GM18907 (cell line): ENCODE measurements at regions not wholly inside any gene's neighbourhood (a gene's known extent, or its start where the extent isn't known, plus 50 kb on each side); places are given as distances from the start of the nearest gene placed in this dataset.
"Not testable (repeated sequence)": the region's sequence is repeated elsewhere in the genome, so short reads cannot be mapped to it uniquely, and the experiment has no call there.

Source experiments
- ATAC-seq: cut with Tn5 transposase; IDR thresholded peaks from one replicate; pipeline ENCODE4 v1.9.1; 2021; ENCODE audit warnings: mild to moderate bottlenecking, moderate library complexity; ENCODE audit not compliant: unreplicated experiment

DNA sequence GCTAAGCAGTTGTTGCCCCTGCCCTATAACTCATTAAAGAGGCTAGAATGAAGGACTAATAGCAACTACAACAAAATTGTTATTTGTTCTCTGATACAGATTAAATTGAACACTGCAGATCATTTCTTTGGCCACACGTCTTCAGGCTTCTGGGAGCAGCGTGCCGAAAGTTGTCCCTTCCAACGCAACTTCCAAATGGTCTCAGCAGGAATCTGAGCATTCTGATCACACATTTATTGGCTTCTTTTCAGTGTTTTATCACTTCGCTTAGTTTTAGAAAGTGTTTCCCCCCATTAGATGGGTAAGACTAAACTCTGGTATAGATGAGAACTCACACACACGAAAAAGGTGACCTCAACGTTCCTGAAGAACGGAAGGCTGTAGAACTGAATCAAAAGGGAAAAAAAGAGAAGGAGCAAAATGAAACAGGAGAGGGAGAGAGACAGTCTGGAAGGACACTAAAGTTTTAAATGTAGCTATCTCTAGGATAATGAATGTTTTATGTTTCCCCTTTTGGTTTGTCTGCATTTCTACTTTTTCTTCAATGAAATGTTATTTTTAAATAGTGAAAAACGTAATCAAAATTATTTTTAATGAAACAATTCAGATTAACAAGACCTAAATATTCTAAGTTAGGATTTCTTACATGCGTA lies 336.5 kb downstream of the RRAGC start:
- ATAC-seq: no peak

DNA sequence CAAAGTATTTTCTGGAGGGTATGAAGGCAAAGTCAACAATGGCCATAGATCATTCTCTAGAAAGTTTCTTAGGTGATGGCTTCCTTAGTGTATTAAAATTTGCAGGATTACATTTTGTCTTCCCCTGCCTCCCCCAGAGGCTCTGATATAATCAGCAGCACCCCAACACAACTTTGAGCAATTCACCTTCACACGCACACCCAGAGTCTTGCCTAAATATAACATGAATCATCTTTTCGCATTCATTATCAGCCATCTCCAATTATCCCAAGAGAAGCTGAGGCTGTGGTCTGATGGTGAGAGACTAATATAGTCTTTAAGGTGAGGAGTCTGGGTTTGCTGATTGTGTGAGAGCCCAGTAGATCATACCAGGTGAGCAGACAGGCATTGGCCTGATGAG lies 343.0 kb downstream of the RRAGC start:
- ATAC-seq: no peak

- ATAC-seq: no peak
These were observed 346.8 kb downstream of the RRAGC start for GRCh38 chr1:38512789-38513188.

DNA sequence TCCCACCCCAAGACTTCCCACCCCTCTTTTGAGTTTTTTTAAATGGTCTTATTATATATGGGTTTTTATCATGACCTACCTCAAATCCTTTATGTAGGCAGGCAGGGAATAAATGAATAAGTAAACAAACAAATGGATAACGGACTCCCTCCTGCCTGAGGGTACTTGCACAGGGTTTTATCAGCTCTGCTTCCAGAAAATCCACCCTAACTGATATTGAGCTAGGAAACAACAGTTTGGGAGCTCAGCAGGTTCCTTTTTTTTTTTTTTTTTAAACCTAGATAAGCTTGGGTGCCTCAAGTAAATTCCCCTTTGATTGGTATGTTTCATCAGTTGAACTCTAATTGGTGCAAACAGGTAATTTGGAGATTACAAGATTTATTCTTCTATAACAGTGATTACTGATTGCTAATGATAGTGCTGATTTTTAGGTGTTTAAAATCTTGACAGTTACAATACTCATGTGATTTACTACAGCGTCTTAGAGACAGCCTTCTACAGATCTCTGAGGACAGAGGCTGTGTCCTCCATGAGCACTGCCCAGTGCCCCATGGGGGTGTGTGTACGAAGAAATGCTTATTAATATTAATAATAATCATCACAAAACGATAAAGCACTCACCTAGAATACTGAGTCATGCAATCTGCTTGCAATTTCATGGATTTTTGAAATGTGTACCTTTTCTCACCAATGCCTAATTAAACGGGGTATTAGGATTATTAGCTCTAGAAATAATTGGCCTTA lies 347.4 kb downstream of the RRAGC start:
- ATAC-seq: no peak

GRCh38 chr1:38508232-38508631 lies 351.3 kb downstream of the RRAGC start:
- ATAC-seq: no peak

GRCh38 chr1:38507563-38507962 lies 352.0 kb downstream of the RRAGC start:
- ATAC-seq: no peak

DNA sequence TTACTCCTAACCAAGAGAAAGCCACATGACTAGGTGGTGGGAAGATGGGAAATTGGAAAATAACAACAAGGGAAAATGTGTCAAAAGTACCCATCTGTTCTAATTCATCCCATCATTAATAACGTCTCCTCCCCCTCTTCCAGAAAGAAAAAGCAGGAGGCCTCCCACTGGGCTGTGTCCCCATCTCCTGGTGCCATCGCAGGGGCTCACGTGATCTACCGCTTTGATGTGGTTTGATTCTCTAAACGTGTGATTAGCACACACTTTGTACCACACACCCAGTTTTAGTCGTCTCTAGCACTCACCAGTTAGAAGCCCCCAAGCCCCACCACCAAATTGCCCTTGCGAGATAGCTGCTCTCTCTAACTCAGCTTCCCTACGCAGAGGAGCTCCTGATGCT lies 353.6 kb downstream of the RRAGC start:
- ATAC-seq: no peak

- no peak for ATAC-seq
These were observed 356.8 kb downstream of the RRAGC start for GRCh38 chr1:38502758-38503157.

- ATAC-seq: no peak
These were observed 358.7 kb downstream of the RRAGC start for GRCh38 chr1:38500891-38501290.

DNA sequence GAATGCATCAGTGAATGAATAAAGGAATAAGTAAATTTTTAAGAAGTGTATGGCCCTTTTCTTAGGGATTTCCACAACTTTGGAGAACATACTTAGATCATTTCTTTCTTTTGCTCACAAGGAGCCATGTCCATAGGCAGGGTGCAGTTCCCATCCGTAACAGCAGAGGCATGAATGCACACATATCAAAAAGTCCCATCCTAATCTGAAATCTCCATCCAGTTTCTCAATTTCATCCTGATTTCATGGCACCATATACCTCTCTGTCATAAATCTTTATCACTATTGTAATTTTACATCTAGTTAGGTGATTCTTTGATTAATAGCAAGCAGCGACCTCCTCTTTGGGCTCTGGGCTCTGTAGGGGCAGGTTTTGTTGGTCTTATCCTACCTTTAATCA lies 359.2 kb downstream of the RRAGC start:
- no peak for ATAC-seq

DNA sequence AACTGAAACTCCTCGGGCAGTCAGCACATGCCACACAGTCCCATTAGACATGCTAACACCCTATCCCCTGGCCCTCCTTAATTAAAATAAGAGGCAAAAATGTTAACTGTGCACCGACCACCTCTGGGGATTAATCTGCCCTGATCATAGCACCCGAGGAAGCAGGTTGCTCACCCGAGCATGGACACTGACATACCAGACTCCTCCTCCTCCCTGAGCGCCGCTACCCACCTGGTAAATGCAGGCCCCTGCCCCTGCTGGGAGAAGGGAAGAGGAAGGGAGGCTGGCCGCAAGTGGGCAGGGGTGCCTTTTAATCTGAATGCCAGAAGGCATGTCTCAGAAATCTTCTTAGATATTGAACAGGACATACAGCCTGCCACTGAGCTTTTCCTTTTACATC lies 360.9 kb downstream of the RRAGC start:
- ATAC-seq: no peak

DNA sequence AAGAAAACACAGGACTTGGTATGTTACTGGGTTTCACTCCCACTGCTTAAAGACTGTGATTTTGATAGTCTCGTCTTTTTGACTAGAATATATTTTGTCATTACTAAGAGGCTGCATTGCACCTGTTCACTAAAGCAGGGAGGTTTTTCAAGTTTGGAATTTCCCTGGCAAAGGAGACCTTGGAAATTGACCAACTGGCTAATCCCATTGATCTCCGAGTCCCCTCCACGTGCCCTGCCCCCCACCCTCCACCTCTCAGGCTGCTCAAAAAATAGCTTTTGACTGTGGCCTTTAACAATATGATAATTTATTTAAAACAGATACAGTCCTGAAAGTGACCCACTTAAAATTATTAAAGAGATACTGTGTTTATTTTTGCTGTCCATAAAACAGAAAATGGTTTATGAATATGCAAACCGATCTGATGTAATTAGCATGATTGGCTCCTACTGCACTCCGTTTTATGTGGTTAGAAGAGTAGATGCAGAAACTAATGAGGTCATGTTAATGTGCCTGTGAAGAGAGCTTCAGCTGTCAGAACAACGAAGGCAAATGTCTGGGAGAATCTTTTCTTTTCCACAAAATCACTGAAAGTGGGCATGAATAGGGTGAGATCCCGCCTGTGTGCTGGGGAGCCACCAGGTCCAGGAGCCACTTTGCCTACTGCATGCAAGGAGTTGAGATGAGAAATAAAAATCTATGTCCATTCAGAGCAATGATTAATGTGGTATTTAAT lies 361.5 kb downstream of the RRAGC start:
- no peak for ATAC-seq

DNA sequence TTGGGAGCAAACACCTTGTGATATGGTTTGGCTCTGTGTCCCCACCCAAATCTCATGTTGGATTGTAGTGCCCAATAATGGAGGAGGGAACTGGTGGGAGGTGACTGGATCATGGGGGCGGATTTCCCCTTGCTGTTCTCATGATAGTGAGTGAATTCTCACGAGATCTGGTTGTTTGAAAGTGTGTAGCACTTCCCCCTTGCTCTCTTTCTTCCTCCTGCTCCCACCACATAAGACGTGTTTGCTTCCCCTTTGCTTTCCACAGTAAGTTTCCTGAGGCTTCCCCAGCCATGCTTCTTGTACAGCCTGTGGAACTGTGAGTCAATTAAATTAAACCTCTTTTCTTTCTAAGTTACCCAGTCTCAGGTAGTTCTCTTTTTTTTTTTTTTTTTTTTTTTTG lies 366.3 kb downstream of the RRAGC start:
- ATAC-seq: not testable (repeated sequence)

GRCh38 chr1:38489844-38490270 lies 369.7 kb downstream of the RRAGC start:
- ATAC-seq: no peak

DNA sequence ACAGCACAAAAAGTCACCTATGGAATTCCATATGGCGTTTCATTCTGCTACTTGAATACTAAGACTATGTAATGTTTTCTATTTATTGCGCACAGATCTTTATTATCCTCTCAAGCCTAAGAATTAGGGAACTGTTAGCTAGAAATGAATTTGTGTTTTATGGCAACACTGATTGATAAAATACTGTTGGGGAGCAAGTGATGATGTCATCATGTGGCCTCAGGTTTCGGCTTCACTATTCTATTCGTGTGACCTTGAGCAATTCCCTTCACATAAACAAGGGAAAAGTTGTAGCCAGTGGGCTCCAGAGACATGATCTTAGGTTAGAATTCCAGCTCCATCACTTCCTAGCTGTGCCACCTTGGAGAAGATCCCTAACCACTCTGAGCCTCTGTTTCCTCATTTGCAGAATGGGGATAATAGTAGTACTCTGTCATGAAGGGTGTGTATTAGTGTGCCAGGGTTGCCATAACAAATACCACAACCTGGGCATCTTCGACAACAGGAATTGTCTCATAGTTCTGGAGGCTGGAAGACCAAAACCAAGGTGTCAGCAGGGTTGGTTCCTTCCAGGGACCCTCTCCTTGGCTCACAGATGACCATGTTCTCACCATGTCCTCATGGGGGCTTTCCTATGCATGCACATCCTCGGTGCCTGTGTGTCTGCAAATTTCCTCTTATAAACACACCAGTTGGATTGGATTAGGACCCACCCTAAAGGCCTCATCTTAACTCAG lies 371.2 kb downstream of the RRAGC start:
- no peak for ATAC-seq

DNA sequence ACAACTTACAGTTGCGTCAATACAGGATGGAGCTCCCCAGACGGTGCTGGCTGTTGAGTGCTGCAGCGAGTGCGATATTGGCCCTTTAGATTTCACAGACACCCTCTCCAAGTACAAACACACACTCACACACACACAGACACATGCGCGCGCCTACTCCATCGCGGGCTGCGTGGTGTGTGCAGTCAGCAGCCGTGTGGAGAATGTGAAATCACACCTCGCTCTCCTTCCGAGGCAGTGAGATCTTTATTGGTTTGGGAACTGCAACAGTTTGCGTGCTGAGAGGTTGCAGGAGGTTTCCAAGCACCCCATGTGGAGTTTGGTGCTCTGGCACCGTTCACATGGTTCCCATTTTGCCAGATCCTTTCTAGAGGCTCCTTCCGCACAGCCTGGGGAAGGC lies 372.2 kb downstream of the RRAGC start:
- no peak for ATAC-seq

GRCh38 chr1:38486085-38486484 lies 373.5 kb downstream of the RRAGC start:
- ATAC-seq: no peak

DNA sequence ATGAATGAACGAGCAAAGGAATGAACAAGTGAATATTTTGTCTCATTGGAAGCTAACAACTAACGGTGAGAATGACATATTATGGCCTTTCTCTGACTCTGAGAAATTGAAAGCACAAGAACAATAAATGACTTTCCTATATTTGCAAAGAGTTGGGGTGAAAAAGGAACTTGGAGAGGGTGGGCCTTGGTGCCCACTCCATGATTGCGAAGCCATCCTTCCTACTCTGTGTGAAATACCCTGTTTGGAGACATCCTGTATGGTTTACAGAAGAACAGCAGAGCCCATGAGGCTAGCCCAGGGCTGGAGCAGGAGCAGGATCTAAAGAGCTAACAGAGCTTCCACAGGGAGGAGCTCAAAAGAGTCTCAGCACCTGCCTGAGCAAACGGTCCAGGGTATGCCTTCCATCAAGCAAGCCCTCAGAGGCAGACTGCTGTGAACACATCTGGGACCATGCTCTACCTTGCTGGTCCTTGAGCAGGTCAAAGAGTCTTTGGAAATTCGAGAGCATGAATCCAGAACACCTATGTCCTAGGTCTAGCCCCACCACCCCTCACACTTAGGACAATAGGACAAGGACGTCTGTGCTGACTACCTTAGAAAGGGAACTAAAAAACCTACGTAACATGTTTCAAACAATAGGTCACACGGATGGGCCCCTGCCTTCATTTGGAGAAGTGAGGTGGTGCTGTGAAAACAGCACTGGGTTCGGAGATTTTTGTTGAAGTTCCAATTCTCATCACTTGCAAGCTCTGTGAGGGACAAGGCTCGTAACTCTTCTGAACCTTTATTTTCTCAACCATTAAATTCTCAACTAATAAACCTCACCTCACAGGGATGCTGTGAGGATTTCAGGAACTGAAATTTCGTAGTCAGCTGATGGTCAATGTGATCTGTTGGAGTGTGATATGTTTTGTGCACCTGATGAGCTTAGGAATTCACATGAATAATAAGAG lies 377.4 kb downstream of the RRAGC start:
- no peak for ATAC-seq

DNA sequence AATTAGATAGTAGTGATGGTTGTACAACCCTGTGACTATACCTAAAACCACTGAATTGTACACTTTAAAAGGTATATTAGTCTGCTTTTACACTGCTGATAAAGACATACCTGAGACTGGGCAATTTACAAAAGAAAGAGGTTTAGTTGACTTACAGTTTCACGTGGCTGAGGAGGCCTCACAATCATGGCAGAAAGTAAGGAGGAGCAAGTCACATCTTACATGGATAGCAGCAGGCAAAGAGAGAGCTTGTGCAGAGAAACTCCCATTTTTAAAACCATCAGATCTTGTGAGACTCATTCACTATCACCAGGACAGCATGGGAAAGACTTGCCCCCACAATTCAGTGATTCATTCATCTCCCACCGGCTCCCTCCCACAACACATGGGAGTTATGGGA lies 379.9 kb downstream of the RRAGC start:
- ATAC-seq: not testable (repeated sequence)

- no peak for ATAC-seq
These were observed 381.8 kb downstream of the RRAGC start for GRCh38 chr1:38477811-38478210.
